HG03432 (cell line): ENCODE measurements at regions not wholly inside any gene's neighbourhood (a gene's known extent, or its start where the extent isn't known, plus 50 kb on each side); places are given as distances from the start of the nearest gene placed in this dataset.

ENCODE experiments used
- ATAC-seq: cut with Tn5 transposase; IDR thresholded peaks from one replicate; pipeline ENCODE4 v1.9.1; 2021; ENCODE audit warnings: mild to moderate bottlenecking, moderate library complexity; ENCODE audit not compliant: unreplicated experiment

DNA sequence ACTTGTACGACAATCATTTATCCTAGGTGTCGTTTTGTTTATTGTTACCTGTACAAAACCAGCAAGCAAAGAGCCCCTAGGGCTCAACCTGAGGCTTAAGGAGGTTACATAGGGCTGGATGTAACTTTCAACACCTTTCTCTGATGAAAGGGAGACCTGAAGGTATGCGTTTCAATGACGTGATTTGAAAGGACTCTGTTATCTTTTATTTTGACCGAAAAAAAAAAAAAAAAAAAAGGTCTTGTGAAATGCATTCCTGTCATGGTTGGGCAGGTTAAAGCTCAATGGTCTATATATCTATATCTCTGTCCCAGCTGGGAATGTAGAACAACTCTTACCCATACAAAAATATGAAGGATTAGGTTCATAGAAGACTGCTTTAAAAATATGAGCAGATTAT lies 78.7 kb upstream of the SASH1 start:
- ATAC-seq, result no peak

DNA sequence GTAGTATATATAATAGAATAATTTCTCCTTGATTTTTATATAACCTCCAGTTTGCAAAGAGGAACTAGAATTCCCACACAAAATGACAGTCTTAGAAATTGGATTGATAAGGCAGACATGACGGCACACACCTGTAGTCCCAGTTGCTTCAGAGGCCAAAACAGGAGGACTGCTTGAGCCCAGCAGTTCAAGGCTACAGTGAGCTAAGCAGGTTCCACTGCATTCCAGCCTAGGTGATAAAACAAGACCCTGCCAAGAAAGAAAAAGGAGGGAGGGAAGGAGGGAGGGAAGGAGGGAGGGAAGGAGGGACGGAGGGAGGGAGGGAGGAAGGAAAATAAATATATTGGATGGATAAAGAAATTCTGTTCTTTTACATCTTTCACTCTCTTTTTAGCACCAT lies 77.6 kb upstream of the SASH1 start:
- ATAC-seq, result no peak

DNA sequence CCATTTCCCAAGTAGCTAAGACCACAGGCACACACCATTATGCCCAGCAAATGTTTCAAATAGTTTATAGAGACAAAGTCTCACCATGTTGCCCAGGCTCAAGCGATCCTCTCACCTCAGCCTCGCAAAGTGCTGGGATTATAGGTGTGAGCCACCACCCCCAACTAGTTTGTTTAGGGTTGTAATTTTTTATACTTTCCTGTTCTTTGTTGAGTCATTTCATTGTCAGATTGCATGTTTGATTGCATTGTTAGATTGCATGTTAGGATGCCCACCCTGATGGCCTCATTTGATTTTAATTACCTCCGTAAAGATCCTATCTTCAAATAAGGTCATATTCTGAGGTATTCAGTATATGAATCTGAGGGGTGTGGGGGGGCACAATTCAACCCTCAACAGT lies 73.3 kb upstream of the SASH1 start:
- no peak for ATAC-seq

DNA sequence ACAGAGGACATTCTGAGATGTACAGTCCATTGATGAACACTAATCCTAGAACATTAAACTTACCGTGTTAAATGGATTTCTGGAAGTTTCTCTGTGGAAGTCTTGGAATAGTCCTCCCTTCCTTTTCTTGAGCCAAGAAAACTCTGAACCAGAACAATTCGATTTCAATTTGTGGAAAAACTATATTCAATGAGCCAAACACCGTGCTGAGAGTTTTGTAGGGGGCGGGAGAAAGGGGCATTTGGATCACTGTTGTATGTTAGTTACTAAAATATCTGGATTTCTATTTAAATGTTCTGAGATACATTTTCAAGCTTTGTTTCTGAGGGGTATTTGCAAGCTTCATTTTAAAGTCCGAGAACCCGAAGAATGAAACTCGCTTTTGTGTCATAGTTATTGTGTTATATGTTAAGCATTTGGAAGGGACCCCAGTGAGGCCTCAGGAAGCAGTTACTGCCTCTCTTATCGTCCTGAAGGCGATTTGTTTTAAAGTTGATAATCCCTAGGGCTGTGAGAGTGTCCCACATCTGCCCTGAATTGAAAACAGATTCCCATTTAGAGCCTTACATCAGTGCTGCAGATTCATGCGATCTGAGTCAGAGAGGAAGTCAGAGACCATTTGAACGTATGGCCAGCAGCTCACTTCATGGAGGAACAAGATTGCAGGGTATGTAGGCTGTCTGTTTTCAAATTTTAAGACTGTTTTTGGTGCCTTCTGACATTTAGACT lies 70.8 kb upstream of the SASH1 start:
- ATAC-seq, result no peak

DNA sequence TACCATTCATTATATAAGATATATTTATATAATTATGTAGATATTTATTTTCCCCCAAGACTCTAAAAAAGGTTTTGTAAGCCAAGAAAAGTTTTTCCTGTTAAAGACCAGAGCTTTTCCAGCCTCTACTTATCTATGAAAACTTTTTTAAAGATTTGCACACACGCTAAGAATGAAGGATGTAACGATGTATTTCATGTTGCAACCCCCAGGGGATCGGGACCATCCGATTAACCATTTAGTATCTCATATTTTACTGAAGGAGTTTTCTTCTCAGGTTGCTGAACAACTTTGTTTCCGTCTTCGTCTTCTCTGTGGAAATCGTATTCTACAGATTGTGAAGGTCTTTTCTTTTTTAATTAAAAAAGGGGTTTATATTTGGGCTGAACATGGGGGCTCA lies 70.0 kb upstream of the SASH1 start:
- ATAC-seq, result no peak

DNA sequence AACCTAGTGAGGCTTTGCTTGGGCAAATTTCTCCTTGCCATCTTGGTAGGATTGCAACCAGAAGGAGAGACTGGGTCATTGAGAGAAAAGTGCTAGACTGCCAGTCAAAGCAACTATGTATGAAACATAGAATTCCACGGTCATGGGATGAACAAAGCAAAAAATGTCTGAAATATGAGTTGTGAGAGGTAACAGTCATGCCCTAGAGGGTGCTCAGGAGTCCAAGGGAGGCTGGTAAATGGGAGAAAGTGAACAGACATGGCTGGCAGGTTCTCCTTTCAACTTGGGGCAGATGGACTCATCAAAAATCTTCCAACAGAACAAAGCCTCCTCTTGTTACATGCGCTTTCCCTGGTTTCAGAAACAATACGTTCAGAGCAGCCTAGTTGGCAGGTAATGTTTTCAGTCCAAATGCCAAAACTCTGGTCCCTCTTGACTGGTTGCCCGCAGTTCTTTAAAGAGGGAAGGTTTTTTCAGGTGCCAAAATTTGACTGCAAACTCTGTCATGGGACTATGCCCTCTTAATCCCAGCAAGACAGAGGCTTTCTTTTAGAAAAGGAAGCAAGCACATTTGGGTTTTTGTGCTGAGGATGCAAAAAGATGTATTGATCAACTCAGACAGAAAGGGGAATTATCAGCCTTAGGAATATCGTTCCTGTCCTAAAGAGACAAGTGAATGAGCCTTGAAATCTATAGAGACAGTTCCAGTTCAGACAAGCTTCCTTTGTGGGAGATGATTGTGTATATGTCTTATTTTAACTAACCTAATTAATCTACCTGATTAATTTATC lies 68.5 kb upstream of the SASH1 start:
- no peak for ATAC-seq

DNA sequence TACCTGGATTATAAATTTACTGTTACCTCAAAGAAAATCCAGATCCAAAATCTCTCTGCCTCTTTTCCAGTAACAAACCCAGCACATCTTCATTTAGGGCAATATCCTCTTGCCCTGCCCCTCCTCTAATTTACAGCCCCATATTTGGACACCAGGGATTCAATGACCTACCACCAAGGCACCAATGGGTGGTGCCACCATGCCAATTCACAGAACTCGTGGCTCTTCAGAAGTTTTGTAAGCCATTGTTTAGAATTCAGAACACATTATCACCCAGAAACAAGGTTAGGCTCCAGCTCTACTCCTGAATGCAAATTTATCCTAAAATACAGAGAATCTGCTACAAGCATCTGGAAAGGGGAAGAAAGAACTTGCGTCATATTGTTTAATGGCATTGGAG lies 67.8 kb upstream of the SASH1 start:
- ATAC-seq, result no peak

DNA sequence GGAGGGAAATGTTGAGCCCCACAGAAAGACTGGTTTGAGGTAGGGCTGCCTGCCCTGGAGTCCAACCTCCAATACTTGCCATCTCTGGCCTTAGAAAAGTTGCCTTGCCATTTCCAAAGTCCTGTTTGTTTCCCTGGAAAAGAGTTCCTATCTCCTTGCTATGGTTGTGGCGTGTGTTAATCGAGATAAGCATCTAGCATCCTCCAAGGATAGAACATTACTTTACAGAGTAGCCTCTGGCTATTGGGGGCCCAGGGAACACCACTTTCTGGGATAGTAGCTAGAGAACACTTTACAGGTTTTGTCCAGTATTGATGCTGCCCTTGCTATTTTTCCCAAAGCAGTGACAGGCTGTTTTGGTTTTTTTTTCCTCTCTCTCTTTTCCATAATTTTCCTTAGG lies 57.4 kb upstream of the SASH1 start:
- ATAC-seq, result no peak

DNA sequence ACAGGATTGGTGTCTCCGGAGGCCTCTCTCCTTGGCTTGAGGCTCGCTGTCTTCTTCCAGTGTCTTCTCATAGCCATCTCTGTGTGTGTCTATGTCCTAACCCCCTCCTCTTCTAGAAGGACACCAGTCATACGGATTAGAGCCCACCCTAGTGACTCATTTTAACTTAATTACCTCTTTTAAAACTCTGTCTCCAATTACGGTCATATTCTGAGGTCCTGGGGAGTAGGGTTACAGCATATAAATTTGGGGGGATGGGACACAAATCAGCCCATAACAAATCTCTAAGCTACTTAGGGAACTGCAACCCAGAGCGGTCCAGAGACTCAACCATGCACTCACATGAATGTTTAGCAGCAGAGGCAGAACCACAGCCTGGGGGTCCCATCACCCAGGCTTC lies 56.1 kb upstream of the SASH1 start:
- ATAC-seq, result no peak

DNA sequence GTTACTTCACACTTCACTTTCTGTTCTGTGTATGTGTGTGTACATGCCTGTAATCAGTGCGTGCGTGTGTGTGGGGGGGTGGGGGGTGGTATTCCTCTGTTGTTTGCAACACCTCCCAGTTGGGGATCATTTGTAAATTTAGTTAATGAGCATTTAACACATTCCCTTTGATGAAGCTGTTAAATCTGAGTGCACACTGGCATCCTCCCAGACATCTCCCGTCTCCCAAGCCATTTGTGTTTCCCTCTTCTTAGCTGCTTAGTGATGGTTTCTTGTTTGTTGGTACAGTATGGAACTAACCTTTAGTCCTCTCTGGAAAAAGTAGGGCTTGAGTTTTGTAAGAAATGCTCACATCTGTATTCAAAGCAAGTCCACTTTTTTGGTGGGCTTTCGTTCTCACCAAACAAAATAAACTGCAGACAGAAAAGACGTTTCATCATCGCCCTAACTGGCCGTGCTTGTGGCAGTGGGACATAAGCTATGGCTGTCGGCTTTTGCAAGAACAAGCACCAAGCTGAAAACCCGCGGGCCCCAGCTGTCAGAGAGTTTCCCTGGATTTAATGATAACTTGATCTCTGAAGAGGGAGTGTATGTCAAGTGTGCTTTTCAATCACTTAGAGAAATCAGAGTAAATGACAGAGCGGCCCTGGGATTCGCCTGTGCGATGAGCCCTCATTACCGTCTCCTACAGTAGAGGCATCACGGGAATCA lies 54.9 kb upstream of the SASH1 start:
- ATAC-seq, result no peak

DNA sequence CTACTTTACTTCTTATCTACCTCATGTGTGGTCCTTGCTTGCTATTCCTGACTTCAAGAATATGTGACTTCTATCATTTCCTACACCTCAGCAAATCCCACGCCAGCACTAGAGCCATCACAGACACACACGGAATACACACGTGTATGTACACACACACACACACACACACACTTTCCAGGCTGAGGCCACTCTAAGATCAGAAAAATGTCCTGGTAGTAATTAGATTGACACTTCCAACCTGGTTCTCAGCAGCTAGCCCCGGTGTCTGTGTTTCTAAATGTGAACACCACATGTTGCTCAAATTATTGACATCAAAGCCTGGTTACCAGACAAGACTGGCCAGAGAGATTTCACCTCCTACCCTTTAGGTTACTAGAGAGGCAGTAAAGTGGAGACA lies 54.1 kb upstream of the SASH1 start:
- no peak for ATAC-seq

DNA sequence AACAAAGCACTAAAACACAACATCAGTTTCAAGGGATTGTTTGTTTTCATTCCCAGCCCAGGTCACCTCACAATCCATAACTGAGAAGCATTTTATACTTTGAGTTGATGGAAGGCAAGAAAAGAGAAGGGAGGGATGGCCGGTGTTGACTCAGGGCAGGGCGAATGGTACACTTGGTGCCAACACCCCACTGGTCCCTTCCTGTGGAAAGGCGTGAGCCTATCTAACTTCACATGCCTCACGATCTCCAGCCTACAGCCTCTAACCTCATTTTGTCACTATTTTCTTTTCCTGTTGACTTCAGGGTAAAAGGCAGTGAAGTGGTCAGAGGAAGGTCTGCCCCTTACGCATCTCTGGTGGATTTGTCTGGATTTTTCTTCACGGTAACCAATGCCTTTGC lies 53.5 kb upstream of the SASH1 start:
- no peak for ATAC-seq

DNA sequence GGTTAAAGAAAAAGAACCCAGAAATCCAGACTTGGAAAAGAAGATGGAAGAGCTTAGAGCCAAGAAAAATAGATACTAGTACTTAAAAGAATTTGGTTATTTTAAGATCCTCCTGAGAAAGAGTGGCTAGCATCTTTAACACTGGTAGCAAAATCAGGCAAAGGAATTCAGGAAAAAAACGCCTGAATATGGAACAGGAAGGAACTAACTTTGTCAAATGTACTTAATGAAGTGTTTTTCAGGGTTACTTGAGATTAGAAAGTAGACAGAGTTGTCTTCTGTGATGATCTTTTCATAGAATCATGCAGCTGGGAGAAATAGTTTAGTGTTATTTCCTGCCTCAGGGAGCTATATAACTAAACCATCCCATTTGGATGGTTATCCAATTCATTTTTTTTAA lies 50.8 kb upstream of the SASH1 start:
- no peak for ATAC-seq
